T1000 (cell line): ENCODE measurements at regions not wholly inside any gene's neighbourhood (a gene's known extent, or its start where the extent isn't known, plus 50 kb on each side); places are given as distances from the start of the nearest gene placed in this dataset.

Experiments
- DNase-seq: peaks from one replicate; lab custom pipeline; 2025; ENCODE audit warnings: mixed read lengths; lab: John Stamatoyannopoulos, UW

GRCh38 chr13:88883741-88884140 lies 1212.6 kb downstream of the SLITRK5 start:
- no peak for DNase-seq

GRCh38 chr13:88887045-88887662 lies 1216.0 kb downstream of the SLITRK5 start:
- no peak for DNase-seq

GRCh38 chr13:88895261-88895941 lies 1224.2 kb downstream of the SLITRK5 start:
- no peak for DNase-seq

- DNase-seq = no peak
Measured at GRCh38 chr13:88896466-88896865, 1225.3 kb downstream of the SLITRK5 start.

DNA sequence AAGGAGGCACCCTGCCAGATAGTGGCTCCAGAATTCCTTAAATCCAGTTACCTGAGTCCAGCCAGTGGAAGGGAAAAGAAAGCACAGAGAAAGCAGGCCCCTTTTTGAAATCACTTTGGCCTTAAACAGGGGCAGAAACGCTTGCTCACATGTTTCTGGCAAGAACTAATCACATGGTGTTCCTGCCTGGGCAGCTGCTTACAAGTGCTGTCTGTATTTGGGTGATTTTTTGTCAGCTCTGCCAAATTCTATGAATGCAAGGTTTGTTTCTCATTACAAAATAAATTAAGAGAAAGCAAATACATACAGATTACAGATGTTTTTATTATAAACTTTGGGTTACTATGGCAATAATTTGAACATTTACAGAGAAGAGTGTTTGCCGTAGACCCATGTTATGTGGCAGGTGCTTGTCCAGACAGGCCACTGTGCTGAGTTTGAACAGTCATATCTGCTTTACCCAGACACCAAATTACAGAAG lies 1237.8 kb downstream of the SLITRK5 start:
- DNase-seq = no peak

DNA sequence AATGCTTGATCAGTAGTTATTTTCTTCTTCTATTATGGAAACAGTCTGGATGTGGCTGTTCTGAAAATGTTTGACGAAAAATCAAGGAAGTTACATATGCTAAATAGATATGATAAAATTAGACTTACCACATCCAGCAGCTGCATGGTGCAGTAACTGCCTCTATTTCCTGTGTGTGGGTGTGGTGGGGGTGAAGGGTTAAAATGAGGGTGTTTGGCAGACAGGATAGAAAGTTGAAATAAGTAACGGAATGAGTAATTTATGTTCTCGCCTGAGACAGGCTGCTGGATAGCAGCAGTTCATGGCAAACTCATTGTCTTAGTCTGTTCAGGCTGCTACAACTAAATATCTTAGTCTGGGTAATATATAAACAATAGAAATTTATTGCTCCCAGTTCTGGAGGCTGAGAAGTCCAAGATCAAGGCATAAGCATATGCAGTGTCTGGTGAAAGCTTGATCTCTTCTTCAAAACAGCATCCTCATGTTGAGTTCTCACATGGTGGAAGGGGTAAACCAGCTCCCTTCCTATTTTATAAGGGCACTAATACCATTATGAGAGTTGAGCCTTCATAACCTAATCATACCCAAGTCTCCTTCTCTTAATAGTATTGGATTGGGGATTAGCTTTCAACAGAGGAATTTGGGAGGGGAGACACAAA lies 1248.9 kb downstream of the SLITRK5 start:
- DNase-seq = no peak

GRCh38 chr13:88925954-88926353 lies 1254.8 kb downstream of the SLITRK5 start:
- DNase-seq = no peak

DNA sequence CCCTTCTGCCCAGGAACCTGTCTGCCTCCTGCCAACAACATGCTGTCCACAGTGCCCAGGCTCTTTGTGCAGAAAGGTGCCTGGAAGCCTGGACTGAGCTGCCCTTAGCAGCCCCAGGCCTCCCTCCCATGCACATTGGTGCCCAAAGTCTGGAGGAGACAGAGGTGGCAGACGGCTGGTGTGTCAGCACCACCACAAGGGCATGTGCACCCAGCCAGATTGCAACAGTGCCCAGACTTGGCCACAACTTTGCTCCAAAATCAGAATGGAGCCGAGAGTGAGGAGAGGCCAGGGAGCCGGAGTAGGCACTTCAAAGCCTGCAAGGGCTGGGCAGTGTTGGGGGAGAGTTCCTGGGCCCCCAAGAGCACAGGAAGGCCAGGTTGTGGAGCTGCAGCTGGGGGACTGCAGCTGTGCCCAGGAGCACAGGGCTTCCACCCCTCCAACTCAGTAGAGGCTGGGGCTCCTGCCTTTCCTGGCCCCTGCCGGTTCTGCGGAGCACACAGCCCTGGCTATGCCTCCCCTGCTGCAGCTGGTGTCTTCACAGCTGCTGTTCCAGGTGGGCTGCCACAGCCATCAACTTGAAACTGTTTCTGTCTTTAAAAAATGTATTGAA lies 1255.8 kb downstream of the SLITRK5 start:
- DNase-seq = no peak

DNA sequence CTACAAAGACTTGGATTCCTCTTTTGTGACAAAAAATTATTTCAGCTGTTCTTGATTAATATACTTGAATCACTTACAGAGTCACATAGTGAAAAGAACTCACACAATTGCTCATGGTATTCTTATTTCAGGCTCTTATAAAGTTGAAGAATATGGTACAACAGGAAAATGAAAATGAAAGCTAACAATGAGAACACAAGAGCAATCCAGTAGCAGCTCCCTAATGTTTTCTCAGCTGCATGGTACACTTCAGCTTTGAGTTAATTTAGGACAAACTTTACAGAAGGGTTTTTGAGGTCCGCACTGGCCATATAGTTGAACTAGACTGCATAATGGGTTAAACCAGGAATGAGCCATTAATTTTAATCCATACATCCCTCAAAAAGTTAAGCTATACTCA lies 1261.8 kb downstream of the SLITRK5 start:
- DNase-seq = no peak

DNA sequence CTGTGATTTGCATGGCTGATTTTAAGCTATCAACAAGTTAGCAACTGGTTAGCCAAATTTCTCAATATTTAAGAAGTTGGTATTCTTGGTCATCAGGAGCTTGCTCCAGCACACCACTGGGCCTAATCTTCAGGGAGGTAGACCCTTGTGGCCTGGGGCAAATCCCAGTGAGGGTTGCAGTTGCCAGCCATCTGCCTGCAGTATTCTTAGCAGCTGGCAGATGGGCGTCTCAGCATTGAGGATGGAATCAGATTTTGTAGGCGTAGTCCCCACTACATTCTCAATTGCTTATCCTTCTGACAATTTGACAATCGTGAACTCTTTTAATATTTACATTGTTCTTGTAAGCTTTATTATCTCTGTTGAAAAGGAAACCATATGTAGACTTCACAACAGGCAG lies 1266.2 kb downstream of the SLITRK5 start:
- no peak for DNase-seq

DNA sequence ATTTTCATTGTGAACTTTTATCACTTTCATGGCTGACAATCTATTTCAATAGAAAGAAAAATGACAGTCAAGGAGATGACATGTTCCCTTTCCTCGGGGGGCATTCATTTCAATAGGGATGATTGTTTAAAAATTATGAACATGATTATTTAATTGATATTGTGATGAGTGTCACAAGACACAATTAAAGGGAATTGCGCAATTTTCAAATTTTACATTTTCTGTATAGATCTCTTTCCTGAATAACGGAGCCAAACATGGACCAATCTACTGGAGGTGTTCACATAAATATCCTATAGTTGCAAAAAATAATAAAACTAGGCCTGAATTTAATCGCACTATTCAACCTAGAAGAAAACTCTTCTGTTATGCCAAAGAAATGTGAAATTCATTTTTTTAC lies 1274.6 kb downstream of the SLITRK5 start:
- DNase-seq = no peak

DNA sequence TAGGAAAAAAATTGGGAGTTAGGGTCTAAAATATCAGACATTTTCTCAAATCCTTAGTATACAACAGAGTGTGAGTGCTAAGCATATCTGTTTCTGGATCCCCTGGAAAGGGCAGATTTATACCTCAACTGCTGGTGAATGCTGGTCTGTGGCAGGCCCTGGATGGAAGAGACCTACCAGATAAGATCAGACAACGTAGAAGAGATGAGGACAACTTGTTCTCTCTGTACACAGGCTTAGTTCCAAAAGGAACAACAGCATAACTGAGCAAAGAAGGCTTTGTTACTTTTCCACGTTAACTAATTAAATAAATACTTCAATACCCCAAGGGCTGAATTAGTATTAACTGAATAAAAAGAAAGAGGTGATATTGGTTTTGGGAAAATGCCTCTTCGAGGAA lies 1277.3 kb downstream of the SLITRK5 start:
- no peak for DNase-seq

- no peak for DNase-seq
Measured at GRCh38 chr13:88958821-88959220, 1287.7 kb downstream of the SLITRK5 start.

DNA sequence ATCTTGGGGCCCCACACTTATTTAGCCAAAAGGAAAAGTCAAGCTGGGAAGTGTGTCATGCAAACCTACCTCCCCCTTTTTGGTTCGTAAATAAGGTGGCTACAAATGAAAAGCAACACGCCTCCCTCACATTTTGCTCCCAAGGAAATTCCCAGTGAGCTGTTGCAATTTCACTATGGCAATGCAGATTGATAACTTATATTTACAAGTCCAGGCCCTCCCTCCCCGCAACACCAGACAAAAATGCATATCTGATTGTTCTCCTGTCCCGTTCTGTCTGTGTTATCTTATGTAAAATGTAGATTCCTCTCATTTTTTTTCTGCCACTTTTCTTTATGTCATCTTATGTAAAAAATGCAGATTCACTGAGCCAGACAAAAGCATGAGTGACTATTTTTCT lies 1305.3 kb downstream of the SLITRK5 start:
- DNase-seq = no peak

GRCh38 chr13:88978607-88979006 lies 1307.4 kb downstream of the SLITRK5 start:
- no peak for DNase-seq

GRCh38 chr13:88979465-88980175 lies 1308.4 kb downstream of the SLITRK5 start:
- DNase-seq = no peak

- no peak for DNase-seq
Measured at GRCh38 chr13:89003656-89004055, 1332.5 kb downstream of the SLITRK5 start.

- DNase-seq = no peak
Measured at GRCh38 chr13:89011615-89012014, 1340.4 kb downstream of the SLITRK5 start.

DNA sequence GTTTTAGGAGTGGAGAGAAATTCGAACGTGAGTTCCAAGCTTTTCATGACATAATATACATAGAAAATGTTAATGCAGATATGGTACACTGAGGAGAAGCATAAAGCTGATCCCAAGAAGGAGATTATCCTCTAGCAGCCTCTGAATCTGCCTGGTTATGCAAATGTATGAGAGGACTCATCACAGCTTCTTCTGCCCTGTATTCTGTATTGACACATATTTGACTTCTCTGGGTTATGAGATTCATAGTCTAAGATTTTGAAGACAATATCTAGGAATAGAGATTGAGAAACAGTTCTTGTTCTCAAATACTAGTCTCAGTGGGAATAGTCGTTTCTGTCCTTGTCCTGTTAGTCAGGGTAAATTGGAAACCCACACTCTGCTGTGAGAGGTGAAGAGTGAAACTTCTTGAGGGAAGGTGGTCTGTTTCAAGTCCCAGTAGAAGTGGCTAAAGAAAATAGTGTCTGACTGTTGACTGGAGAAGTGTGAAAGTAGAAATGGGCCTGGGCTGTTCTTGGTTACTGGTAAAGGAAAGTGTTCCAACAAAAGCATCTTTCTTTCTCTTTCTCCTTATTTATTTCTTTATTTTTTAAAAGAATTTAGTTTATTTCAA lies 1356.6 kb downstream of the SLITRK5 start:
- no peak for DNase-seq

DNA sequence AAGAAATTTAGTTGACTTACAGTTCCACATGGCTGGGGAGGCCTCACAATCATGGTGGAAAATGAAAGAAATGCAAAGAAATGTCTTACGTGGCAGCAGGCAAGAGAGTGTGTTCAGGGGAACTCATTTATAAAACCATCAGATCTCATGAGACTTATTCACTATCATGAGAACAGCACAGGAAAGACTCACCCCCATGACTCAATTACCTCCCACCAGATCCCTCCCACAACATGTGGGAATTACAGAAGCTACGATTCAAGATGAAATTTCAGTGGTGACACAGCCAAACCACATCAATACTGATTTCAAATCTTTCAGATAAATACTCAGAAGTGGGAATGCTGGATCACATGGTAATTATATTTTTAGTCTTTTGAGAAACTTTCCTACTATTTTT lies 1357.9 kb downstream of the SLITRK5 start:
- DNase-seq = no peak

- no peak for DNase-seq
Measured at GRCh38 chr13:89034015-89034414, 1362.8 kb downstream of the SLITRK5 start.

- DNase-seq = no peak
Measured at GRCh38 chr13:89052699-89053098, 1381.5 kb downstream of the SLITRK5 start.
